Fibroblast of lung (primary cell): ENCODE measurements at regions not wholly inside any gene's neighbourhood (a gene's known extent, or its start where the extent isn't known, plus 50 kb on each side); places are given as distances from the start of the nearest gene placed in this dataset.

Experiments
- EZH2 ChIP-seq: IDR thresholded peaks from 2 replicates; pipeline ENCODE4 v1.5.1; 2012; ENCODE audit warnings: low read length, control low read depth, mild to moderate bottlenecking; ENCODE audit errors: missing control alignments
- TF ChIP-seq, protein P1 (sequence below), 2 donors: IDR thresholded peaks in 1 of 2; conservative IDR thresholded peaks in 1 of 2; 1 replicate in 1 of 2; 2 replicates in 1 of 2; pipeline ENCODE4 v1.5.1; 2011 to 2012; ENCODE audit warnings: low read length in 2 of 2, control low read depth in 1 of 2, inconsistent platforms in 1 of 2, low read depth in 1 of 2, mild to moderate bottlenecking in 1 of 2

GRCh38 chr18:4807604-4808293, 352.6 kb upstream of the DLGAP1 start:
- TF ChIP-seq, protein P1, sequence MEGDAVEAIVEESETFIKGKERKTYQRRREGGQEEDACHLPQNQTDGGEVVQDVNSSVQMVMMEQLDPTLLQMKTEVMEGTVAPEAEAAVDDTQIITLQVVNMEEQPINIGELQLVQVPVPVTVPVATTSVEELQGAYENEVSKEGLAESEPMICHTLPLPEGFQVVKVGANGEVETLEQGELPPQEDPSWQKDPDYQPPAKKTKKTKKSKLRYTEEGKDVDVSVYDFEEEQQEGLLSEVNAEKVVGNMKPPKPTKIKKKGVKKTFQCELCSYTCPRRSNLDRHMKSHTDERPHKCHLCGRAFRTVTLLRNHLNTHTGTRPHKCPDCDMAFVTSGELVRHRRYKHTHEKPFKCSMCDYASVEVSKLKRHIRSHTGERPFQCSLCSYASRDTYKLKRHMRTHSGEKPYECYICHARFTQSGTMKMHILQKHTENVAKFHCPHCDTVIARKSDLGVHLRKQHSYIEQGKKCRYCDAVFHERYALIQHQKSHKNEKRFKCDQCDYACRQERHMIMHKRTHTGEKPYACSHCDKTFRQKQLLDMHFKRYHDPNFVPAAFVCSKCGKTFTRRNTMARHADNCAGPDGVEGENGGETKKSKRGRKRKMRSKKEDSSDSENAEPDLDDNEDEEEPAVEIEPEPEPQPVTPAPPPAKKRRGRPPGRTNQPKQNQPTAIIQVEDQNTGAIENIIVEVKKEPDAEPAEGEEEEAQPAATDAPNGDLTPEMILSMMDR (conservative IDR thresholded peaks at IDR 0.05 in 1 of 2, IDR thresholded peaks at IDR 0.05 in 1 of 2; ENCODE audit: low read depth in 1 of 2, low read length in 2 of 2) = no peak
- TF ChIP-seq EZH2 = no peak
